ENCODE measurements at regions not wholly inside any gene's neighbourhood (a gene's known extent, or its start where the extent isn't known, plus 50 kb on each side); places are given as distances from the start of the nearest gene placed in this dataset.
"Not testable (repeated sequence)": the region's sequence is repeated elsewhere in the genome, so short reads cannot be mapped to it uniquely, and the experiment has no call there.

GRCh38 chr10:105729428-105729827 is 1088.3 kb downstream of the SORCS3 start:
- POLR2A ChIA-PET, result no interaction called here
- Histone ChIP-seq H3K9me3 (ENCODE audit: control extremely low read depth in 1 of 3, control insufficient read depth in 2 of 3, insufficient read depth in 1 of 3, low read length in 2 of 3) (peaks cover 0 to 3% (median 0%) of the 10 kb centered on the region in 3 donors), H3K27me3 (replicated peaks in 1 of 4; ENCODE audit: control extremely low read depth in 1 of 4, control insufficient read depth in 3 of 4, insufficient read depth in 4 of 4, low read length in 3 of 4) (no peaks in the 10 kb centered on the region), H3K27ac (ENCODE audit: low read length in 2 of 2) (no peak overlapping the region), H3K4me1 (ENCODE audit: control insufficient read depth in 2 of 2, insufficient read depth in 2 of 2, low read length in 2 of 2) (no peaks in the 10 kb centered on the region), H3K4me2 (replicated peaks; ENCODE audit: low read depth, low read length, poor library complexity, severe bottlenecking) (no peak overlapping the region), H3K9ac (ENCODE audit: low read length) (no peak overlapping the region), H2AFZ (ENCODE audit: insufficient read depth, low read depth, low read length, poor library complexity, severe bottlenecking) (no peak overlapping the region), H3K36me3 (replicated peaks in 1 of 2; ENCODE audit: control extremely low read depth in 1 of 2, control insufficient read depth in 1 of 2, extremely low read depth in 1 of 2, insufficient read depth in 2 of 2, low read length in 1 of 2) (no peaks in the 10 kb centered on the region), H4K20me1 (ENCODE audit: control insufficient read depth, insufficient read depth, low read length, poor library complexity, severe bottlenecking) (no peaks in the 10 kb centered on the region), H3K79me2 (ENCODE audit: control insufficient read depth, insufficient read depth, low read length) (no peaks in the 10 kb centered on the region), H3K4me3 (ENCODE audit: control extremely low read depth in 1 of 5, extremely low read depth in 1 of 5, insufficient read depth in 1 of 5, low read depth in 2 of 5, low read length in 4 of 5) (no peak overlapping the region)
- Mint-ChIP-seq H3K27me3 (no peaks in the 10 kb centered on the region), H3K27ac (no peak overlapping the region), H3K4me1 (no peaks in the 10 kb centered on the region), H3K4me3 (no peak overlapping the region), H3K9me3 (ENCODE audit: insufficient read depth) (peaks cover 2% of the 10 kb centered on the region)
- DNase-seq (no peak), ATAC-seq (ENCODE audit: low read depth) (no peak)
- intact Hi-C loops (cut with micrococcal nuclease), result no loop called here
- WGBS (ENCODE audit: insufficient coverage), result 40% methylated on average over 1 of the region's 1 CpG
- CTCF ChIA-PET, result no interaction called here
- TF ChIP-seq EZH2 (IDR thresholded peaks at IDR 0.05; ENCODE audit: borderline replicate concordance, insufficient read depth, low read depth, low read length, poor library complexity, severe bottlenecking), result no peak
- no peak for TF ChIP-seq CTCF (IDR thresholded peaks at IDR 0.05)

GRCh38 chr10:105727586-105727985 is 1086.5 kb downstream of the SORCS3 start:
- H3K9me3 ChIP-seq (ENCODE audit: control extremely low read depth in 1 of 3, control insufficient read depth in 2 of 3, insufficient read depth in 1 of 3, low read length in 2 of 3); H3K27me3 ChIP-seq (replicated peaks in 1 of 4; ENCODE audit: control extremely low read depth in 1 of 4, control insufficient read depth in 3 of 4, insufficient read depth in 4 of 4, low read length in 3 of 4); H3K4me3 Mint-ChIP-seq; H2AFZ ChIP-seq (ENCODE audit: insufficient read depth, low read depth, low read length, poor library complexity, severe bottlenecking); POLR2A ChIA-PET; H3K9me3 Mint-ChIP-seq (ENCODE audit: insufficient read depth); H3K27me3 Mint-ChIP-seq; DNase-seq; intact Hi-C loops (cut with micrococcal nuclease); CTCF ChIA-PET; H3K36me3 ChIP-seq (replicated peaks in 1 of 2; ENCODE audit: control extremely low read depth in 1 of 2, control insufficient read depth in 1 of 2, extremely low read depth in 1 of 2, insufficient read depth in 2 of 2, low read length in 1 of 2); H3K27ac Mint-ChIP-seq; H3K4me2 ChIP-seq (replicated peaks; ENCODE audit: low read depth, low read length, poor library complexity, severe bottlenecking); ATAC-seq (ENCODE audit: low read depth); H3K4me1 ChIP-seq (ENCODE audit: control insufficient read depth in 2 of 2, insufficient read depth in 2 of 2, low read length in 2 of 2); H3K4me3 ChIP-seq (ENCODE audit: control extremely low read depth in 1 of 5, extremely low read depth in 1 of 5, insufficient read depth in 1 of 5, low read depth in 2 of 5, low read length in 4 of 5); H3K27ac ChIP-seq (ENCODE audit: low read length in 2 of 2); H3K79me2 ChIP-seq (ENCODE audit: control insufficient read depth, insufficient read depth, low read length); H4K20me1 ChIP-seq (ENCODE audit: control insufficient read depth, insufficient read depth, low read length, poor library complexity, severe bottlenecking); H3K4me1 Mint-ChIP-seq; H3K9ac ChIP-seq (ENCODE audit: low read length): not testable (repeated sequence)
- 47% methylated on average over 2 of the region's 2 CpGs for WGBS (ENCODE audit: insufficient coverage)

Data from B cell (primary cell).